Subcutaneous abdominal adipose tissue (tissue), 5 donors: ENCODE measurements at regions not wholly inside any gene's neighbourhood (a gene's known extent, or its start where the extent isn't known, plus 50 kb on each side); places are given as distances from the start of the nearest gene placed in this dataset.
"Not testable (repeated sequence)": the region's sequence is repeated elsewhere in the genome, so short reads cannot be mapped to it uniquely, and the experiment has no call there.

Experiments
- H3K27ac ChIP-seq: one replicate; pipeline ENCODE4 v1.7.0; 2013; ENCODE audit warnings: low read depth, mild to moderate bottlenecking, inconsistent platforms, low read length, moderate library complexity
- H3K27me3 ChIP-seq, 5 donors: one replicate each; pipeline ENCODE4 v1.7.0; 2013; ENCODE audit warnings: low read length in 5 of 5, inconsistent platforms in 1 of 5; ENCODE audit not compliant: control insufficient read depth in 5 of 5, insufficient read depth in 4 of 5
- H3K36me3 ChIP-seq, 5 donors: one replicate each; pipeline ENCODE4 v1.7.0; 2013; ENCODE audit warnings: low read length in 5 of 5; ENCODE audit not compliant: control insufficient read depth in 5 of 5, insufficient read depth in 5 of 5
- H3K4me1 ChIP-seq, 5 donors: one replicate each; pipeline ENCODE4 v1.7.0; 2013; ENCODE audit warnings: low read length in 5 of 5, mild to moderate bottlenecking in 3 of 5, moderate library complexity in 1 of 5; ENCODE audit not compliant: control insufficient read depth in 5 of 5, insufficient read depth in 5 of 5
- H3K4me3 ChIP-seq, 5 donors: one replicate each; pipeline ENCODE4 v1.7.0; 2013; ENCODE audit warnings: low read length in 5 of 5, low read depth in 1 of 5
- H3K9ac ChIP-seq, 5 donors: one replicate each; pipeline ENCODE4 v1.7.0; 2013; ENCODE audit warnings: low read length in 5 of 5, mild to moderate bottlenecking in 4 of 5, moderate library complexity in 3 of 5
- H3K9me3 ChIP-seq, 5 donors: one replicate each; pipeline ENCODE4 v1.7.0; 2013; ENCODE audit warnings: low read length in 5 of 5; ENCODE audit not compliant: control insufficient read depth in 5 of 5
- donor health status: healthy.
- donor health status: healthy.
- donor health status: healthy.
- donor health status: healthy.
- donor health status: healthy.

DNA sequence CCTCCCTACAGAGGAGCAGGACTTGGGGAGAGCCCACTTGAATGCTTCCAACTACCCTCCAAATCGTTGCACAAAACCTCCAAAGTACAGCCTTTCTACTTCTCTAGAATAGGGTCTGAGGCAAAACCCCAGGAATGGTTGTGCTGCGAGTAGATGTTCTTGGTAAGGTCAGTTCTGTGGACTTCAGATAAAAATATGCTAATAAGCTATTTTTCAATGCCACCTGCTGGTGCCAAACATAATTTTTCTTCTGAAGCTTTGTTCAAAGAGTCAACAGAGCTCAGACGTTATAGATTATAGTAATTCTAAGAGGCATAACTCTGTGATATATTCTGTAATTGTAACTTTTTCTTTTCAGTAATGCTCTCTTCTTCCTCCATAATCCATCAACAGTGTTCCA is 425.7 kb downstream of the GPAT3 start:
- peaks cover 0 to 3% (median 0%) of the 10 kb centered on the region in 5 donors for H3K9me3 ChIP-seq
- no peak overlapping the region for H3K9ac ChIP-seq

DNA sequence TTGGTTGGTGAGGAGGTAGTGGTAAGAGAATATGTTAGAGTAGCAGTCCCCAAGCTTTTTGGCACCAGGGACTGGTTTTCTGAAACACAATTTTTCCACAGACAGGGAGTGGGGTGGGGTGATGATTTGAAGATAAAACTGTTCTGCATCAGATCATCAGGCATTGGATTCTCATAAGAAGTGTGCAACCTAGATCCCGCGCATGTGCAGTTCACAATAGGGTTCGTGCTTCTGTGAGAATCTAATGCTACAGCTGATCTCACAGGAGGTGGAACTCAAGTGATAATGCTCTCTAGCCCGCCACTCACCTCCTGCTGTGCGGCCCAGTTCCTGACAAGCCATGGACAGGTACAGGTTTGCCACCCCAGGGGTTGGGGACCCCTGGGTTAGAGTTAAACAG is 423.3 kb downstream of the GPAT3 start:
- H3K9me3 ChIP-seq, result no peaks in the 10 kb centered on the region

More for the DNA sequence above, 425.7 kb downstream of the GPAT3 start:
- Histone ChIP-seq H3K36me3 (no peaks in the 10 kb centered on the region), H3K4me3 (no peak overlapping the region), H3K4me1 (no peaks in the 10 kb centered on the region), H3K27ac (no peak overlapping the region), H3K27me3 (no peaks in the 10 kb centered on the region)

DNA sequence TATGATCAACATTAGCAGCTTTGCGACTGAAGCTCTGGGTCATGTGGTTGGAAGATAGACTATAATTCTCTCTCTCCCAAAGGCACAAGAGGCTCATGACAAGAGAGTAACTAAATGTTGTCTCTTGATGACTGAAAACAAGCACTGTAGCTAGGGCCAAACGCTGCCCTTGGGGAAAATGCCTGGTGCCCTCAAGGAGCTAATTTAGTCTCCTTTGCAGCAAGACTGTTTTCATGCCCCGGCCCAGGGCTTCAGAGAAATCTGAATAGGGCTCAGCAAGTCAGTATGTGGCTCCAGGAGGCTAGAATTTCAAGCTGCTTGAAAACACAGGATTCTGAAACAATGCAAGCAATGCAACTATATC is 411.9 kb downstream of the GPAT3 start:
- H3K27ac ChIP-seq, result no peak overlapping the region
- no peaks in the 10 kb centered on the region for H3K9me3 ChIP-seq
- H3K27me3 ChIP-seq, result no peaks in the 10 kb centered on the region
- H3K4me3 ChIP-seq, result no peak overlapping the region
- no peaks in the 10 kb centered on the region for H3K4me1 ChIP-seq
- H3K36me3 ChIP-seq, result no peaks in the 10 kb centered on the region
- no peak overlapping the region for H3K9ac ChIP-seq

More for the DNA sequence above, 423.3 kb downstream of the GPAT3 start:
- Histone ChIP-seq H3K27me3 (no peaks in the 10 kb centered on the region), H3K27ac (no peak overlapping the region), H3K9ac (no peak overlapping the region), H3K4me3 (no peak overlapping the region), H3K4me1 (no peaks in the 10 kb centered on the region), H3K36me3 (no peaks in the 10 kb centered on the region)

DNA sequence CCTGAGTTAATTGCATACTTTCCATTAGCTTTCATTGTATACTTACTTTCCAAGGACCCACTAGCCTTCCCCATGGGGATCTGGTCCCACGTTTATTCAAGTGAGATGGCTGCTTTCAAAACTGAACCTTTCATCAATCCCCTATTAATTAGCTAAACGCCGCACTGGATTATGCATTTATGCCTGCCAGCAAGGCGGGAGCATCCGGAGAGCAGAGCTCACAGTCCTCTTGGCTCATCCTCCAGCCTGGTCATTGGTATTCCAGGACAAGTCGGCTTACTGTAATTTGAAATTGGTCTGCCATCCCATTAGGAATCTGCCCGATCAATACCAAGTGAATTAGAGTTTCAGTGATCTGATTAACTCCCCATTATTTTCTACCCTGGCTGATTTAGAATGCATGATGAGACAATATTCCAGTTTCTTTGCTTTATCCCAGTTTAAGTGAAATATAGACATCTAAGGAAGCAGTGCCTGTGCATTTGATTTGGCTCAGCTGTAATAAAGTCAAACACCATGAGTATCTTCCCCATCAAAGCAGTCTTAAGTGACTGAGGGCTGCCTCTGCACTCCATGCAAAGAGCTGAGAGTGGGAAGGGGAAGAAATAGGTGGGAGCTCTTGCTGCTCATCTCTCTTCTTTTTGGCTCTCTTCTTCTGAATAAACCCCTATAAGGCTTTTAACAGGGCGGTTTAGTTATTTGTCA is 411.4 kb downstream of the GPAT3 start:
- no peaks in the 10 kb centered on the region for H3K36me3 ChIP-seq
- no peaks in the 10 kb centered on the region for H3K27me3 ChIP-seq
- no peak overlapping the region for H3K4me3 ChIP-seq
- no peak overlapping the region for H3K9ac ChIP-seq
- no peaks in the 10 kb centered on the region for H3K4me1 ChIP-seq
- H3K9me3 ChIP-seq, result no peaks in the 10 kb centered on the region
- no peak overlapping the region for H3K27ac ChIP-seq

DNA sequence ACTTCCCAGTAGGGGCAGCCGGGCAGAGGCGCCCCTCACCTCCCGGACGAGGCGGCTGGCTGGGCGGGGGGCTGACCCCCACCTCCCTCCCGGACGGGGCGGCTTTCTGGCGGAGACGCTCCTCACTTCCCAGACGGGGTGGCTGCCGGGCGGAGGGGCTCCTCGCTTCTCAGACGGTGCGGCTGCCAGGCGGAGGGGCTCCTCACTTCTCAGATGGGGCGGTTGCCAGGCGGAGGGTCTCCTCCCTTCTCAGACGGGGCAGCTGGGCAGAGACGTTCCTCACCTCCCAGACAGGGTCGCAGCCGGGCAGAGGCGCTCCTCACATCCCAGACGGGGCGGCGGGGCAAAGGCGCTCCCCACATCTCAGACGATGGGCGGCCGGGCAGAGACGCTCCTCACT is 407.8 kb downstream of the GPAT3 start:
- not testable (repeated sequence) for H3K9me3 ChIP-seq, H3K9ac ChIP-seq, H3K36me3 ChIP-seq, H3K4me3 ChIP-seq, H3K27ac ChIP-seq, H3K27me3 ChIP-seq, H3K4me1 ChIP-seq

DNA sequence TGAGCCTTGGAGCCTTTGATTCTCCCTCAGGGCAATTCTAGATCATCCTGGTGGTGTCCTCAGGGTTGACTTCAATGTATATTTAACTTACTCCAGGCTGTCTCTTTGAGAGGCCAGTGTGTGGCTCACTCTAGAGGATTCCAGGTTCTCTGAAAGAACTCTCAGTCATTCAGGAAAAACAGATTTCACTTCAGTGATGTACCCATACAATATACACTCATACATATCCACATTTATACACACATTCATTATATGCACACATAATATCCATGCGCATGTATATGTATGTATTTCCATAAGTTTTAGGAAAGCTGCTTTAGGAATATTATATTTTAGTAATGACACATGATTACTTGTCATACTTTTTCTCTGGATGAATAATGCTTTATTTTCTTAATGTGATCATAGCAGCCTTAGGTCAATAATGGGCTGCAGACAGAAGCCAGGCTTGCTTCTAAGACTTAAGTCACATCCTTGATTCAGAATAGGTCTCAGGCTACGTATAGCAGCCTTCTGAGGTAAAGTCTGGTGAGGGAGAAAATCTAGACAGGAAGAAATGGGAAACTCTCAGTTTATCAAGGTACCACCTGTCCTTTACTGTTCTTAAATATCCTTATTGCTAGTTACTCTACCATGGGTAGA is 397.0 kb downstream of the GPAT3 start:
- Histone ChIP-seq H3K36me3 (no peaks in the 10 kb centered on the region), H3K9me3 (peaks cover 0 to 5% (median 3%) of the 10 kb centered on the region in 5 donors), H3K27me3 (peaks cover 0 to 4% (median 0%) of the 10 kb centered on the region in 5 donors), H3K4me3 (no peak overlapping the region), H3K27ac (no peak overlapping the region), H3K9ac (no peak overlapping the region), H3K4me1 (no peaks in the 10 kb centered on the region)

DNA sequence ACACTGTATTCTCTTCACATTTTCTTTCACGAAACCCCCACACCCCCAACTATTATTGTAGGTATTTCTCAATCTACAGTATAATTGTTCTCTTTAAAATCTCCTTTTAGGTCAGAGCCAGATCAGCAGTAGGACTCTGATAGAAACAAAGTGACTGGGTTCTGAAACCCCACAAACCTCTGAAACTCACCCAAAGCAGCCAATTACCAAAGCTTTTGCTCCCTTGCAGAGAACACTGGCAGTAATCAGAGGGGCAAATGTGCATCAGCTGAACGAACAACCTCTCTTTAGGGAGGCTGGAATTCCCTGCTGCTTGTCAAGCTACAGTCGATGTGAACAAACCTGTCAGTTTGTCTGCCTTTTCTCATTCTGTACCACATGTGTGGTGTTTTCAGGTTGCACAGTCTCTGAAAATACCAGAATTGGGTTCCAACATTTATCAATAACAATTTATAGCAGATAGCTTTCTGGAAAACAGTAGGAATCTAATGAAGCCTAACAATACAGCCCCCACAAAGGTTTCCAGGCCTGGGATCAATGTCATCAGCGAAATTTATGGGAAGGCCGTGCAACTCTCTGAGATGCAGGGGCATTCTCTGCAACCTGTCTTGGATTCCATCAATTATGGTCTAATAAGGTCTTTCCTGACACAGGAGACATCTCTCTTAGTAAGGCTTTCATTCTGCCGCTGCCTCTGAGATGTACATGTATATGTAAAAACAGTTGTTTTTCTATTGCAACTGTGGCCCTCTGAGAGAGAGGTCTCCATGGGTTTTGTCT is 395.9 kb downstream of the GPAT3 start:
- Histone ChIP-seq H3K4me1 (no peaks in the 10 kb centered on the region), H3K27ac (no peak overlapping the region), H3K27me3 (peaks cover 0 to 4% (median 0%) of the 10 kb centered on the region in 5 donors), H3K9me3 (peaks cover 0 to 3% (median 2%) of the 10 kb centered on the region in 5 donors), H3K4me3 (no peak overlapping the region), H3K9ac (no peak overlapping the region), H3K36me3 (no peaks in the 10 kb centered on the region)

DNA sequence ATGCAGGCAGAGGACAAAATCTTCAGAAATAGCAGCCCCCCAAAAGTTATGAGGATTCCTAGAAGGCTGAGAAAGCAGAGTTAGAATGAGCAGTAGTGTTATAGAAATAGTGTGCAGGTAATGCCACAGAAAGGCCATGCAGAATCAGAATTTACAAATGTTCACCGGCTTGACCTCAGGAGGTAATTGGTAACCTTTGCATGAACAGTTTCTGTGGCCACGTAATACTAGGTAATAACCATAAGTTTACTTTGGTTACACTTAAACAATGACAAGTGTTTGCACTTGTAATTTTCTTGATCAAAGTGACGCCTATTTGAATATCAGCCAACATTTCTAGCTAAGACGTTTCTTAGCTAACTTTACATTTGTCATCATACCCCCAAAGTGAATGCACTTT is 393.6 kb downstream of the GPAT3 start:
- no peak overlapping the region for H3K27ac ChIP-seq
- no peaks in the 10 kb centered on the region for H3K4me1 ChIP-seq
- no peak overlapping the region for H3K4me3 ChIP-seq
- no peaks in the 10 kb centered on the region for H3K9me3 ChIP-seq
- no peaks in the 10 kb centered on the region for H3K27me3 ChIP-seq
- no peaks in the 10 kb centered on the region for H3K36me3 ChIP-seq
- H3K9ac ChIP-seq, result no peak overlapping the region

DNA sequence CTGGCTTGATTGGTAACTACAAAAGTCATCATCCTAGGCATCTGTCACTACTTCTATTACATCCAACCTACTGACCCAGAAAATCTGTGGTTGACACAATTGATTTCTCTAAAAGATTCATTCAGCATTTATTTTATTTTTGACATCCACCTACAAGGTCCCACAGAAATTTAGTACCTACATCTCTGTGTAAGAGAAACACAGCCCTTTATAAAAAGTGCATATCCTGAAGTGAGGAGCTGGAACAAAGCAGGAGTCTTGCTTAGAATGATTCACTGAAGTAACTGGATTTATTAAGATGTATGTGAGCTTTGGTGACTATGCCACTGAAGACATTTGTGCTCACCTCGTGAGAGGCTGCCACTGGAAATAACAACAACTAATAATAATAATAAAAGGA is 391.0 kb downstream of the GPAT3 start:
- Histone ChIP-seq H3K27ac (no peak overlapping the region), H3K9me3 (no peaks in the 10 kb centered on the region), H3K9ac (no peak overlapping the region), H3K4me3 (no peak overlapping the region), H3K36me3 (no peaks in the 10 kb centered on the region), H3K4me1 (peaks cover 0 to 4% (median 0%) of the 10 kb centered on the region in 5 donors), H3K27me3 (no peaks in the 10 kb centered on the region)

DNA sequence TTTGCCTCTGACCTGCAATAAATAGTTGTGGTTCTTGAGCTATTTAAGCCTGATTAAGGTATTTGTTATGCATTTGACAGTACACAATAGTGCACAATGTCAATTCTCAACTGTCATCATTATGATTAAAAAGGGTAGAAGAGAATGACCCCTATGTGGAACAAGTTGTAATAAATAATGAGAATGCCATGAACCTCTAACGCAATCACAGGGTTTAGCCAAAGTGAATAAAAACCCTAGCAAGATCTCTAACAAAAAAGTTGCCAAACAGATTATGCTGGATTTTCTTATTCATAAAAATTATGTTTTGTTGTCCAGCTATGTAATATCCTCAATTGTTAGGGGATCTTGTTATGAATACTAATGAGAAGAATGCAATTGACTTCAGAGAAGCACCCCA is 387.4 kb downstream of the GPAT3 start:
- Histone ChIP-seq H3K27ac (no peak overlapping the region), H3K4me3 (no peak overlapping the region), H3K4me1 (peaks cover 0 to 10% (median 0%) of the 10 kb centered on the region in 5 donors), H3K27me3 (no peaks in the 10 kb centered on the region), H3K9me3 (no peaks in the 10 kb centered on the region), H3K36me3 (no peaks in the 10 kb centered on the region), H3K9ac (no peak overlapping the region)
